ENCODE measurements at regions not wholly inside any gene's neighbourhood (a gene's known extent, or its start where the extent isn't known, plus 50 kb on each side); places are given as distances from the start of the nearest gene placed in this dataset.

DNA sequence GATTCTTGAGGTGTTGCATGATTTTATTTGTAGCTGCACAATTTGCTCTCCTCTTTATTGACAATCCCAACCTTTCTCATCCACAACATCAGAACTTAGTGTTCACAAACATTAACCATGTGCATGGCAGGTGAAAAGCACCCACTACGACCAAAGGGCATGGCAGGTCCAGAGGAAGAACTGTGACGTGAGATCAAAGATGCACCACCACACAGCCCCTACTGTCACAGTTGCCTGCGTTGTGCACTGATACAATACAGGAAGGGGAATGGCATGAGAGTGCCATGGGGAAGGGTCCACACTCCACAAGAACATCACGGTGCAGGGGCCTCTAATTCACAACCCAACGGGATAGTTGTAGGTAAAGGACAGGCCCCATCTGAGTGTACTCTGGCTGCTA, 217.1 kb upstream of the PFKP start:
- DNase-seq: no peak

DNA sequence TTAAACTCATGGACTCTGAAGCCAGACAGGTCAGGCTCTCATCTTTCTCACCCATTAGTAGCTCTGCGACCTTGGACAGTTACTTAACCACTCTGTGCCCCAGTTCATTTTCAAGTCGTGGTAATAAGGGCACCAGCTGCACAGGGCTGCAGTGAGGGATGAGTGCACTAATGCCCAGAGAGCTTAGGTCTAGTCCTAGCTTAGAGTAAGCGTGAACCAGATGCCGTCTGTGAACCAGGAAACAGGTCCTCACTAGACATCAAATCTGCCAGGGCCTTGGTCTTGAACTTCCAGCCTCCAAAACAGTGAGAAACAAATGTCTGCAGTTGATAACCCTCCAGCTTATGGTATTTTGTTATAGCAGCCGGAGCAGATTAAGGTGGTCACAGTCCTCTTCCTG, 222.4 kb upstream of the PFKP start:
- no peak for DNase-seq

DNA sequence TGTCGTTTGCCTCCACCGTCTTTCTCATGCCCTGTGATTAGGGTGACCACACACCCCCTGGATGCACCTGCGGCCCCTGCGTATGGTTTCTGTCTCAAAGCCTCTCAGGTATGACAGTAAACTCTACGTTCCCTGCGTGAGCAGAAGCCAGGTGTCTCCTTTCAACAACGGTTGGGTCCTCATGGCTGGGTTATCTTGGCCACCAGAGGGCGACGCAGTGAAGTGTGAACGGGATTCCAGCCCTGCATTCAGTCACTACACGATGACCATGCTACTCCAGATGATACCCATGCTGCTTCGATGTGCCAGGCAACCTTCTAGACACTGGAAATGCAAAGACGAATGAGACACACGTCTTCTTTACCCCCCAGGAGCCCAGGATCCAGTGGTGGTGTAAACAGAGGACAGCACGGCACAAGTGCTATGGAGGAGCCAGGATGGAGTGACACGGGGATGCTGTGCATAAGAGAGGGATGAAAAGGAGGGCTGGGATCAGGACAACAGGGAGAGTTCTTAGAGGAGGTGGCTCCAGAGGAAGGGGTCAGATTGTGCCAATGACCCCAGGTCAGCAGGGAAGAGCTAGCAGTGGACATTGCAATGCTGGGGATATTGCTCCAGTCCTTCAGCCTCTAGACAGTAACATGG, 228.1 kb upstream of the PFKP start:
- DNase-seq: peak; percentile 71

DNA sequence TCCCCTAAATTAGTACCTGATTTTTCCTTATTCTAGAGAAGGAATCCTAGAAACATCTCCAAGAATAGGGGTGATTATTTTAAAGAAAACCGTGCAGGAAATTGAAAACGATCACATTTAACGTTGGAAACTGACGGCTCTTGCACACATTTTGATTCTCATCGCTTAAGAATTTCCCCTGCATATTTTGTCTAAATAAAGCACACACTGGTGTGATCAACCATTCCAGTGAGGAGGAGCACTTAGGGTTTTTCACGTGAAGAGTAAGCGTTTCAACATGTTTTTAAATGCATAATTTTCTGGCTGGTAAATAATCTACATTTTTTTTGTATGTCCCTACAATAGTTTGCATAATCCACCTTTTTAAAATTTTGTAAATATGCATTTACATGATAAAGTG, 229.7 kb upstream of the PFKP start:
- no peak for DNase-seq

DNA sequence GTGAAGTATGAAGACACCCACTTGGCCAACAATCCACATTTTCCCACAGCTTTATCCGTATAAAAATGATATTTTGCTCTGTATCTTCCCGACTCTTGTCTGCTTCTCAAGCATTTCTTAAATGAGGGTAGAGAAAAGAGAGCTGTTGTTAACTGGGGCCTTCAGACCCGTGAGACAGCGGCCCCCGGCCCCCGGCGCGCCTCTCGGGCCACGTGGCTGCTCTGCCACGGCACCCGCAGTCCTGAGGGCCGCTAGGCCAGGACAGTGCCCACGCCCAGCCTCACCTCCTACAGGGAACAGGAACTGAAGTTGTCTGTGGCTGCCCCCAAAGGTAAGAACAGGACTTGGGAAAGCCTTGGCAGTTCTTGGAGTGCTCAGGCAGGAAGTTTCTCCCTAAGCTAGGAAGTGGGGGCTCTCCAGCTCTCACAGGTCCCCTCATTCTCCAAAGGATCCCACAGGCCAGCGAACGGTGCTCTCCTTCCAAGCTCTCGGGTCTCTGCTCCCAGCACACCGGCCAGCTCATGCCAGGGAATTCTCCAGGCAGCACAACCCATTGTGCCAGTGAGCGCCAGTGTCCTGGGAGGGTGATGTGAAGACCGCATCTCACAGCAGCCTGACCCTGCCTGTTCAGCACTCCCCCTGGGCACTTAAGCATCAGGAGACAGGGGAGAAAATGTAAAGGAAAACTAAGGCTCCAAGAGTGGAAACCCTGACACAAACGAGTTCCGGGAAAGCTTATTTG, 230.3 kb upstream of the PFKP start:
- DNase-seq: no peak

DNA sequence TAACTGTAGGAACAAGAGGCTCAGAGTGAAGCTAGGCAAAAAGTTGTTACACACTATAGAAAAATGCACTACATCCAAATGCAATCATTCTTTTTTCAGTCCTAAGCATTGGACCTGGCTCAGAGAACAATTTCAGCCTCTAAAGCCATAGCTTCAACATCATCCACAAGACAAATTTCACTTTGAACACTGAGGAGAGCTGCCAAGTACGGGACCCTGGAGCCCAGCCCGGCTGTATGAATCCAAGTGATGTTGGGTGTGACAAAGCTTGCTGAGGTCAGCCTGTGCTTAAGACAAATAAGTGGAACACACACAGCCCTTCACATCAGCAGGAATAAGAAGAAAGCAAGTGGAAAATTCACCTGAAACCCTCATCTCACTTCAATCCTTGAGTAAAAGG, 233.1 kb upstream of the PFKP start:
- DNase-seq: no peak

DNA sequence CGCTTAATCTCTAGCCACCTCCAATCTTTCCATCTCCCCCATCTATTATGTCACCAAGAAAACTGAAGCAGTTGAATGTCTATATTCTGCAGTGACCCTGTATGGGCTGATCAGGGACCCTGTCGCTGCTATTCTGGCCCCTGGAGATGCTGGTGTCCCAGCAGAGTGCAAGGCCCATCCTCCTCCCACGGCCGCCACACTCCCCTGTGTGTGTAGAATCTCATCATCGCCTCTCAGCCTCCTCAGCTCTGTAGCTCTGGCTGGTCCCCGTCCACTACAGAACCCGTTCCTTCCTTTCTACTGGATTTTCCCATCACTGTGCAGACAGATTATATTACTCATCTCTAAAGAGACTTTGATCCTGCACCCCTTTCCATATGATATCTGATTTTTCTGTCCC, 235.8 kb upstream of the PFKP start:
- no peak for DNase-seq

DNA sequence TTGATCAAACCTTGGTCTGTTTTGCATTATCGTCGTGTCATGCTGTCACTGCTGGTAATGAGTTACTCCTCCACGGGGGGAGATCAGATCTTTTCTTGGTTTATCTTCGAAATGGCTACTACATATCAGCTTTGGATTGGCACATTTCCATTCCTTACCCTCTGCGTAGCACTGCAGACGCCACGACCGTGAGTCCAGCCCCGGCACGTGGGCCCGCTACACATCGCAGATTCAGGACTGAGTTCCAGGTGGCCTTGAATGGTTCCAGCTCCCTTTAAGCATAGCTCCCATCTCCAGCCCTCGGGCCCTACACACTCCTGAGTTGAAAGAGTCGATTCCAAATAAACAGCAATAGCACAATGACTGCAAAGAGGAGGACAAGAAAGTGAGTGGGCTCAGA, 238.6 kb upstream of the PFKP start:
- no peak for DNase-seq

DNA sequence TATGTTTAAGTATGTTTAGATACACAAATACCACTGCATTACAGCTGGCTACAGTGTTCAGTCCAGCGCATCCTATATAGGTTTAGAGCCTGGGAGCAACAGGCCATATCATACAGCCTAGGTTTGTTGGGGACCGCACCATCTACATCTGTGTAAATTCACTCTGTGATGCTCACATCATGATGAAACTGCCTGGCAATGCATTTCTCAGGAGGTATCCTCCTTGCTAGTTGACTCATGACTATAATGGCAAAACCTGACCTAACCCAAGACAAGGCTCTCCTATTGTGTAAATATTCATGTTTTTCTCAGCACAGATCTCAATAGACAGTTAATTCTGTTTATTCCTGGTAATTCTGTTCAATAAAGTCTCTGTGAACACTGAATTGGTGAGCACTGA, 240.7 kb upstream of the PFKP start:
- DNase-seq: no peak

DNA sequence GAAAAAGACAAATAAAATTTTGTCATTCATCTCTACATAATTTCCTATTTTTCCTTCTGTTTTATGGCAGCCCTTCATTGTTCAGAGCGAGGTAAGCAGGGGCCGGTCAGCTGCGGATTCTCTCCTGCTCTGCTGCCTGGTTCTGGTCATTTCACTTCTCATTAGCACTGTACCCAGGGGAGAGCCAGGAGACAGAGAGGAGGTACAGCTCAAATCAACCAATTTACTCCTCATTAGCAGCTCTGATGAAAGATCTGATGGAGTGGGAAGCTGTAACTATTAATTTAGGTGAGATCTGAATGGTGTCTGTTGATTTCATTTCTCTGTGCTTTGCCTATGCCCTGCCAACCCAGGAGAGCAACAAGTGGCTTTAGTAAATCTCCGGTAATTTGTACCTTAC, 241.5 kb upstream of the PFKP start:
- no peak for DNase-seq

DNA sequence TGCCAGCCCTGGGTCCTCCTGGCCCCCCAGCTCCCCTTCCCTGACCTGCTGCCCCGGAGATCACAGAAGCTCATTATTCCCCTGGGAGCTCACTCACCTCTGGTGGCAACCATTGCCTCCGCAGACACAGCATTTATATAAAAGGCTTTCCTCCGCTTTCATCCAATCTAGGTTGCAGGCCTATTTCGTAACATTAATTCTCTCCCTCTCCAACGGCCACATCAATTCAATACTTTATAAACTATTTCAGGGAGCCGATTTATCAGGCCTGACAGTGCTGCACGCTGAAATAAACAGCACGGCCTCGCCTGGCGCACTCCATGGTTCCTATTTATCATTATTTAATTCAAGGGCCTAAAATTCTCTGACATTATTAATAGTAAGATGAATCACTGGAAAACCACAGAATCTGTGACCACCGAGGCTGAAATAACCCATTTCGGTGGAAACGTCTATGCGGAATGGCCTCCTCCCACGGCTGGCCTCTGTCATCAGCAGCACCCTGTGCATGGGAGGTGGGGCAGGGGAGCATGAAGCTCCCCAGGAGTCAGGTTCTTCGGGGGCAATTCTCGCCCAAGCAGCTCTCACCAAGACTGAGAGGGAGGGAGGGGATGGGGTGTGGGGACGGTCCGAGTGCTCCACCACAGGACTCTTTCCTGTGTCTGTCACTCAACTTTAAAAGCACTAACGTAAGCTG, 249.3 kb upstream of the PFKP start:
- DNase-seq: no peak

DNA sequence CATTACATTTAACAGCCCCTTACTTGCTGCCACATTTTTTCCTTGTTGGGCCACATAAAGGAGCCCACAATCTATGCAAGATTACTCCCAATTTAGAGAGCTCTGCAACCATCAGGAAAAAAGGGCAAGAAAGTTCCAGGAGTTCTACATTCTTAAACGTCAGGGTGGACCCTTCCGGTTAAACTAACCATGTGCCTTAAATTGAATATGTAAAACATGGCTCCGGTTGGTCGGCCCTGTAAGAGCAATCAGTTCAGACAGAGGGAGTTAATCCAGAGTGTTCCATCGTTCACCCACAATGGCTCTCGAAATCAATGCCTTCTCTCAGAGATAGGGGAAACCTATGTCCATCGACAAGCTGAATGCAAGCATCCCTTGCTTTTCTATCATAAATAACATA, 253.7 kb upstream of the PFKP start:
- DNase-seq: no peak

DNA sequence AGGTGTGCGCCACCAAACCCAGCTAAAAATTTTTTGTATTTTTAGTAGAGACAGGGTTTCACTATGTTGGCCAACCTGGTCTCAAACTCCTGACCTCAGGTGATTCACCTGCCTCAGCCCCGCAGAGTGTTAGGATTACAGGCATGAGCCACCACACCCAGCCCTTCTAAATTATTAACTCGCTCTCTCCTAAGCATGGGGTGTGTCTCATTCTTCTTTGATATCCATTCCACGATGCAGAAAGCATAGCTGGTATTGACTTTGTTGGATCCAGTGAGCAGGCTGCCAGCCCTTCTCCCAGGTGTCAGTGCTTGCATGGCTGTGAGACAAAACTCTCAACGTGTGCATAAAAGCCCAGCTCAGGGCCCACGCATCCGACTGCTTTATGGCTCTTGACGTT, 254.1 kb upstream of the PFKP start:
- no peak for DNase-seq

DNA sequence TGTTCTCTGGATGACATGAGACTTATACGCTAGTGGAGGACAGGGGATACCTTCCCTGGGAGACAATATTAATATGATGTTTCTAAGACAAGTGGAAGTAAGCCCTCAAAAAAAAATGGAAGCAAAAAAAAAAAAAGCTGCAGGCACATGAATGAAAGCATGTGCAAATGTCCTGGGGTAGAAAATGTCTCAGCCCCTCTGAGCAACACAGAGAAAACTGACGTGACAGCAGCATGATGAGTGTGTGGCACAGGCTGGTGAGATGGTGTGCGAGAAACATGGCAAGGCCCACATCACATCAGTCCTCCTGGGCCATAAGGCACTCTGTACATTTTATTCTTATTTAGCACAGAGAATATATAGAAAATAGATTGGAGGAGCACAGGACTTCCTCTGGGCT, 254.7 kb upstream of the PFKP start:
- no peak for DNase-seq

DNA sequence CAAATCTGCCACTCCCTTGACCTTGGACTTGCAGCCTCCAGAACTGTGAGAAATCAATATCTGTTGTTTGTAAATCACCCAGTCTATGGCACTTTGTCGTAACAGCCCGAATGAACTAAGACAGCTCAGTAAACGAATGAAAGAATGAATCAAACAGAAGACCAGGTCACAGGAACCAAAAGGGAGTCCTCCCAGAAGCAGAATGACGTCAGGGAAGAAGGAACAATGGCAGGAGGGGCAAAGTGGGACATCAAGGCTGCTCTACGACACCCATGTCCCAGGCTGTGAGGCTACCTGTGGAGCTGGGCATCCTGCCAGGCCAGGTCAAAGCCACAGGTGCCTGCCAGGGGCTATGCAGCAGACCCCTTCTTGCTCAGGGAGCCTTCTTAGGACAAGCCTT, 267.2 kb upstream of the PFKP start:
- no peak for DNase-seq

DNA sequence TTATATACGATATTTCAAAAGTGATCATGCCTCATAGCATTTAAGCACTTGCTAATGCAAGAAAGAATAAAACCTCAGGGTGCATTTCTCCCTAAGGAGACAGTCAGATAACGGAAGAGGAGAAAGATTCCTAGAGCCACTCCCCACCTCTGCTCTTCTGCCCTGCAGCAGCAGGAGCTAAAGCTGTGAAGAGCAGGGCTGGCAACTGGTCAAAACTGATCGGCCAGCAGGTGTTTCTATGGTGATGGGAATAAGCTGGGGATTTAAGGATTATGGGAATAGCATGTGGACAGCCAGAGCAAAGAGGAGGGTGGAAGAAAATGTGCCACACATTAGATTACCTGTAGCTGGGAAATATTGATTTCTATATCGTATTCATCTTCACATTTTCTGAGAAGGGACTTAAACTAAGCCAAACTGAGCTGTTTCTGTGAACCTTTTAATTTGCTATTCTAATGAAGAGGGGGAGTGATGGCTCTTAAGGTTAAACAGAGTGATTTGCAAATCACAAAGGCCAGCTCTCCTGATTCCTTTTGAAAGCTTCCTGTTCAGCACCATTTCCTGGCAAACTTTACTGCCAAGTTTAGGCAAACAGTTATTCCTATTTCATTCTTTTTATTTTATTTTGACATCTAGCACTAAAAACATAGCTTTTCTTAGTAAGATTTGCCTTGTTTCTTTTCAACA, 268.9 kb upstream of the PFKP start:
- no peak for DNase-seq

DNA sequence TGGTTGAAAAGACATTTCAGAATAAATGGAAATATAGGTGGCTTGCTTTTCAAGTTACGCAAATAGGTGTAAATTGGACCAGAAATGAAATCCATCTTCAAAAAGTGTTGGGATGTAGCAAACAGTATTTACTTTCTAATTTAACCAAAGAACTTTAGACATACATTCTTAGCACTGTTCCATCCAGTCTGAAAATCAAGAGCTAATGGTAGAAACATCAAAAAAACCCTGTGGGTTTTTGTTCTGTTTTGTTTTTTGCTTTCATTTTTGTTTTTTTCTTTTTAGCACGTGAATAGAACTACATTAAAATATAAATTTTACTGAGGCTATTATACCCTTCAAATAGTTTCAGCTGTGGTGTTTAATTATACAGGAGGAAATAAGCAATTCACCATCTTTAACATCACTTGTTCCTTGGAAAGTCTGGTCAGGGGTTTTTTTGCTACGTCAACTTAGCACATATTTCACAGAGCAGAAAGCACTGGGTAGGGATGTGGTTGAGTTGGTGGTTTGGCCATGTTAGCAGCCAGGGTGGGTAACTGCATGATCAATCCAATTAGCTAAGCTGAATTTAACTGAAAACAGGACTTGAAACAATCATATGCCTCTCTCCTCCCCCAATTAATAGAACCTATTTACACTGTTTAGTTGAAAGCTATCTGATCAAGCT, 275.4 kb upstream of the PFKP start:
- no peak for DNase-seq

DNA sequence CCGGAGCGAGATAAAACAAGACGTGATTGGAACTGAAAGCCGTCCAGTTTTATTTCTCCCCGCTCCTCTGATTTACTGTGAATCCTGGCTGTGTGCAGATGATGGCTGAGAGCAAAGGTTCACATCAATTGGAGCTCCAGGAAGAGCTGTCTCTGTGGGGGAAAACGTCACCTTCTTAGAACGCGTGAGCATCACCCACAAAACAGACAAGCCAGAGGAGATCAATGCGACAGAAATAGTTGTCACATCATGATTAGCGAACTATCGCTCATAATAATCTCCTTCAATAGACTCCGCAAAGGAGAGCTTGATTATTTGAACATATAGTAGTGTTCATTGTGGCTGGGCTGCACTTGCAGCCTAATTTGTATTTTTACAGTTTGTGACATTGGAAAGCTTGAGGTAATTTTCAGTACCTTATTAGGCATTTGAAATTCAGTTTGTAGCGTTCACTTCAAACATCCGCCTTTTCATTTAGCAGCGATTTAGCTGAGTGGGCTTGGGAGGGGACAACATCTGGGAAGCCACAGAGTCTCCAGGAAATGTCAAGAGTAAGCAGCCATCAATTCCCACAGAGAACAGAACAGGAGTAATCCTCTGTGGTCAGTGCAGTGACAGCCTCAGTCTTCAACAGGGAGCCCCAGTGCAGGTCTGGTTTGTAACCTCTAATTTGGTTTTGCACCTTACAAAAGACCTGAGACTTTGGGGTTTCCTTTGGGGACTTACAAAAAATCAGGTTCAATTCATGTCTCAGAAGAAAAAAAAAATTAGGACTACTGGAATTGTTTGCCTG, 276.8 kb upstream of the PFKP start:
- no peak for DNase-seq

DNA sequence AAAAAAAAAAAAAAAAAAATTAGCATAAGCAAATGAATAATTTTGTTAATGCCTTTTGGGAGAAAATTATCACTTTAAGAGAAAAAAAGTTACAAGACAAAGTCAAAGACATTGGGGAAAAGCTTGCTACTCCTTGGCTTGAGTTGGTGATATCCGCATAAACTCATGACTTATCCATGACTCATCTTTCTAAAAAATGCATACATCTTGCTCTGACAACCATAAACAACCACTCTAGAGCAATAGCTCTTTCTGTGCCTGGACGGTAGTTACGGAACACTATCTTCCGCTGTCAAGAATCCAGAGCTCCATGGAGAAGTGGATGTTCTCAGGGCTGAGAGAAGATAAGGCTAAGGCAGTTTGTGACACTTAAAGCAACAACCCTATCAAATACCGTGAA, 281.1 kb upstream of the PFKP start:
- no peak for DNase-seq

DNA sequence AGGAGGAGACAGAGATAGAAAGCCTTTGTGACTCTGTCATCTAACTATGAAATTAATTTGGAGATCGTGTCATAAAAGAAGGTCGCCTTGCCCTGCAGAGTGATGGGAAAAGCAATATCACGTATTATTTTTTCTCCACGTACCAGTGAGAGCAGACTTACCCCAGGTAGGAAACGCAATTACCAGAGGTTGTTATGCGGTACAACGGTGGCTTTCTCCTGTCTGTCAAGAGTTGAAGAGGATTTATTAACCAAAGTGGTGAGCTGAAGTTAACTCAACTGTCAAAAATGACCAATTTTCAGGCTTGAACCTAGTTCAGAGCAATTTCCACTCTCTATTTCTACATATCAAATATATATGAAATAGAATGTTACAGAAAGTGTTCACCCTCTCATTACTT, 282.6 kb upstream of the PFKP start:
- DNase-seq: no peak

DNA sequence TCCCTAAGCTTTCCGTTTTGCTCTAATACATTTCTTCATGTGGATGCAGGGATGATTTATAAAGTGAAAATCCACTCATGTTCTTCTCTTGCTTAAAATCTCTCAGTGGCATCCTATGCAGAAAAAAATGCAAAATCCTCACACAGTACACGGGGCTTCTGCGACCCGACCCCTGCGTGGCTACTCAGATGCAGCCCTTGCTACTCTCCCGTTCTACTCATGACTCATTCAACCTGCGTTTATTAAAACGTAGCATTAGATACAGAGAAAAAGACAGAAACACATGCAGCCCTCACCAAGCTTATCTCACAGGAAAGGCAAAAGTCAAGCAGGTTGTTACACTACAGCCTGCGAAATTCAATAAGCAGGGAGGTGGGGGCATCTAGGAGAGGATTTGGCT, 284.4 kb upstream of the PFKP start:
- DNase-seq: no peak

DNA sequence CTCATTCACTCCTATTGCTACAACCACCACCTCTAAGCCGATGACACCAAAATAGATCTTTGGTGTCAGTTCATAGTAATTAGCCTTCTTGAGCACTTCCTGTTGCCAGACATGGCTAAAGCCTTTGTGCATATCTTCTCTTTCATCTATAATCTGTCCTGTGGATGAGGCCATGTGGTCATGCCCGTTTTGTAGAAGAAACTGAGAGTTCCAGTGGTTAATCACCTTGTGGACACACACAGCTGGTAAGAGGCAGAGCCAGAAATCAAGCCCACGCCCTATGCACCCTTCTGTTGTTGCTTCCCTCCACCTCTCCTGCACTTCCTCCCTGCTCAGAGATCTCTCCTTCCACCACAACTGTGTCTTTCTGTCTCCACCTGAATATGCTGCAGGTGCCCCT, 285.1 kb upstream of the PFKP start:
- DNase-seq: no peak
